HEK293 (cell line): ENCODE measurements at regions not wholly inside any gene's neighbourhood (a gene's known extent, or its start where the extent isn't known, plus 50 kb on each side); places are given as distances from the start of the nearest gene placed in this dataset.

Experiments used
- CTCF ChIP-seq: fragments of 450-650 bp; formaldehyde crosslinking; IDR thresholded peaks from 2 replicates; pipeline ENCODE4 v1.5.1; 2016; ENCODE audit warnings: missing biosample characterization, missing genetic modification characterization
- HOXC10 ChIP-seq: sonication (generic); formaldehyde crosslinking; IDR thresholded peaks from 2 replicates; pipeline ENCODE4 v1.8.1; 2023; ENCODE audit warnings: mild to moderate bottlenecking, missing genetic modification reagents
- PRDM10 ChIP-seq: fragments of 450-650 bp; formaldehyde crosslinking; IDR thresholded peaks from 2 replicates; pipeline ENCODE4 v1.5.1; 2016; ENCODE audit warnings: missing biosample characterization, missing genetic modification characterization
- ZNF449 ChIP-seq: fragments of 450-650 bp; formaldehyde crosslinking; IDR thresholded peaks from 2 replicates; pipeline ENCODE4 v1.5.1; 2017; ENCODE audit warnings: missing biosample characterization, mild to moderate bottlenecking, missing genetic modification characterization, moderate library complexity
- ZSCAN5A ChIP-seq: fragments of 450-650 bp; formaldehyde crosslinking; IDR thresholded peaks from 2 replicates; pipeline ENCODE4 v1.5.1; 2016; ENCODE audit warnings: missing biosample characterization, missing genetic modification characterization
- TF ChIP-seq, protein P1 (sequence below): fragments of 450-650 bp; formaldehyde crosslinking; IDR thresholded peaks from 2 replicates; pipeline ENCODE4 v1.5.1; 2016; ENCODE audit warnings: missing biosample characterization, missing genetic modification characterization
- TF ChIP-seq, protein P2 (sequence below): sonication (generic); formaldehyde crosslinking; IDR thresholded peaks from 2 replicates; pipeline ENCODE4 v1.8.1; 2022; ENCODE audit warnings: mild to moderate bottlenecking, moderate library complexity, missing genetic modification reagents

DNA sequence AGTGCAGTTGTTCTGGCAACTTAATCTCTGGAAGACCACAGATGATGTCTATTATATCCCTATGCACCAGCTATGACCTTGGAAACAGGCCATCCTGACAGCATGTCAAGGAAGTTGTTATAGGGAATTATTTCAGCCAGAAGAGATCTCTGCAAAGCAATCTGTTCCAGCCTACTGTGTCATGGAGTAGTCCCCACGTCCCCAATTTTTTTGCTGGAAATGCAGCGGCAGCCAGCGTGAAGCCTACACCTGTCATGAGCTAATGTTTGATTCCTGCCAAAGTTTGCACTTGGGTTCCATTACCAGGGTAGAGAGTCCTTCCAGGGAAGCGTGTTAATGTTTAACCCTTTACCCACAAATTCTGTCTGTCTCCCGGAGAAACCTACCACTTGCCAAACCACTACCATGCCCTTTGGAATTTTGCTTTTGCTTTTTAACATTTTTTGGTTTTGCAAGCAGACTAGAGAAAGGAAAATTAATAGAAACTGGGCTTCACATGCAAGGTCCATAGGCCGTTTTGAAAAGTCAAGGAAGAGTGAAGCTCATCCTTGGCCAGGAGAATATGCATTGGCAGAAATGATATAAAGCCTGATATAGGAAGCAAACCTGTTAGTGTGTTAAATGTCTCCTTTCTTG is 174.9 kb upstream of the SPRY4 start:
- TF ChIP-seq CTCF (tag by site-specific recombination) (no peak), ZSCAN5A (tag by site-specific recombination) (no peak), PRDM10 (tag by site-specific recombination) (no peak), HOXC10 (CRISPR knock-in tag) (no peak), ZNF449 (tag by site-specific recombination) (no peak)
- TF ChIP-seq, protein P1, sequence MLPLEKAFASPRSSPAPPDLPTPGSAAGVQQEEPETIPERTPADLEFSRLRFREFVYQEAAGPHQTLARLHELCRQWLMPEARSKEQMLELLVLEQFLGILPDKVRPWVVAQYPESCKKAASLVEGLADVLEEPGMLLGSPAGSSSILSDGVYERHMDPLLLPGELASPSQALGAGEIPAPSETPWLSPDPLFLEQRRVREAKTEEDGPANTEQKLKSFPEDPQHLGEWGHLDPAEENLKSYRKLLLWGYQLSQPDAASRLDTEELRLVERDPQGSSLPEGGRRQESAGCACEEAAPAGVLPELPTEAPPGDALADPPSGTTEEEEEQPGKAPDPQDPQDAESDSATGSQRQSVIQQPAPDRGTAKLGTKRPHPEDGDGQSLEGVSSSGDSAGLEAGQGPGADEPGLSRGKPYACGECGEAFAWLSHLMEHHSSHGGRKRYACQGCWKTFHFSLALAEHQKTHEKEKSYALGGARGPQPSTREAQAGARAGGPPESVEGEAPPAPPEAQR (tag by site-specific recombination) = no peak
- TF ChIP-seq, protein P2, sequence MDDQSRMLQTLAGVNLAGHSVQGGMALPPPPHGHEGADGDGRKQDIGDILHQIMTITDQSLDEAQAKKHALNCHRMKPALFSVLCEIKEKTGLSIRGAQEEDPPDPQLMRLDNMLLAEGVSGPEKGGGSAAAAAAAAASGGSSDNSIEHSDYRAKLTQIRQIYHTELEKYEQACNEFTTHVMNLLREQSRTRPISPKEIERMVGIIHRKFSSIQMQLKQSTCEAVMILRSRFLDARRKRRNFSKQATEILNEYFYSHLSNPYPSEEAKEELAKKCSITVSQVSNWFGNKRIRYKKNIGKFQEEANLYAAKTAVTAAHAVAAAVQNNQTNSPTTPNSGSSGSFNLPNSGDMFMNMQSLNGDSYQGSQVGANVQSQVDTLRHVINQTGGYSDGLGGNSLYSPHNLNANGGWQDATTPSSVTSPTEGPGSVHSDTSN (CRISPR knock-in tag) = no peak
